GM12891 (cell line): ENCODE measurements at regions not wholly inside any gene's neighbourhood (a gene's known extent, or its start where the extent isn't known, plus 50 kb on each side); places are given as distances from the start of the nearest gene placed in this dataset.

ENCODE experiments used
- DNase-seq: peaks from one replicate; pipeline ENCODE4 v3.0.0; 2011; ENCODE audit warnings: low spot score; ENCODE audit not compliant: insufficient read length
- FAIRE-seq: peaks from 2 replicates; lab custom pipeline; 2011; peaks lifted over from hg19 to GRCh38; lab: Jason Lieb, UNC
- PAX5 ChIP-seq: IDR thresholded peaks from 2 replicates; pipeline ENCODE4 v1.6.1; 2011; ENCODE audit warnings: low read length, moderate library complexity, mild to moderate bottlenecking; ENCODE audit not compliant: insufficient read depth, severe bottlenecking
- POLR2A ChIP-seq: IDR thresholded peaks from 2 replicates; pipeline ENCODE4 v1.6.1; 2011; ENCODE audit warnings: low read depth, low read length, control low read depth
- POLR2AphosphoS5 ChIP-seq: IDR thresholded peaks from 2 replicates; pipeline ENCODE4 v1.6.1; 2011; ENCODE audit warnings: low read depth, low read length, control low read depth
- POU2F2 ChIP-seq: IDR thresholded peaks from 2 replicates; pipeline ENCODE4 v1.6.1; 2011; ENCODE audit warnings: low read depth, mild to moderate bottlenecking, control low read depth, low read length, moderate library complexity
- SPI1 ChIP-seq: IDR thresholded peaks from 2 replicates; pipeline ENCODE4 v1.6.1; 2011; ENCODE audit warnings: low read depth, low read length, control low read depth
- TAF1 ChIP-seq: IDR thresholded peaks from 2 replicates; pipeline ENCODE4 v1.6.1; 2011; ENCODE audit warnings: low read depth, low read length, control low read depth

DNA sequence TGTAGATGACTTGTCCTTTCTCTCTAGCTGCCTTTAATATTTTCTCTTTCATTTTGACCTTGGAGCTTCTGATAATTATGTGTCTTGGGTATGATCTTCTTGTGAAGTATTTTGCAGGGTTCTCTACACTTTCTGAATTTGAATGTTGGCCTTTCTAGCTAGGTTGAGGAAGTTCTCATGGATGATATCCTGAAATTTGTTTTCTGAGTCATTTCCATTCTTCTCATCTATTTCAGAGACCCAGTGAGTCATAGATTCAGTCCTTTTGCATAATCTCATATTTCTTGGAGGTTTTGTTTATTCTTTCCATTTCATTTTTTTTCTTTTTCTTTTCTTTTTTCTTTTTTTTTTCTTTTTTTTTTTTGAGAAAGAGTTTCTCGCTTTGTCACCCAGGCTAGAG is 585.7 kb upstream of the PABPC4L start:
- DNase-seq (no peak), FAIRE-seq (no peak)
- no peak for TF ChIP-seq SPI1
- no peak for TF ChIP-seq PAX5
- no peak for TF ChIP-seq POLR2A
- no peak for TF ChIP-seq POU2F2
- no peak for TF ChIP-seq TAF1
- TF ChIP-seq POLR2AphosphoS5 = no peak

DNA sequence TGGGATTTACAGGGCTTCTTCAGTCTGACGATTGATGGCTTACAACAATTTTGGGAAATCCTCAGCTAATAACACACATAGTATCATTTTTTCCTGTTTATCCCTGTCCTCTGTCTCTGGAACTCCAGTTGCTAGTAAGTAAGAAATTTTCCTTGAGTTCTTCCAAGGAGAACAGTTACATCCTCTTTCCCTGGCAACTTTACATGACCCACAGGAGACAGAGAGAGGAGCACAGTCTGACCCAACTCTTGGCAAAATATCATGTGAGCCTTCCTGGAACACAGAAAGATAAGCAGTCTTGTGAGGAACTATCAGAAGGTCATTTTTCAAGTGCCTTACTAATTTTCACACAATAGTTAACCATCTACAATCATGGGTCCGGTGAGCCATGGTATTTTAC is 578.7 kb upstream of the PABPC4L start:
- FAIRE-seq (no peak), DNase-seq (no peak)
- no peak for TF ChIP-seq POU2F2

DNA sequence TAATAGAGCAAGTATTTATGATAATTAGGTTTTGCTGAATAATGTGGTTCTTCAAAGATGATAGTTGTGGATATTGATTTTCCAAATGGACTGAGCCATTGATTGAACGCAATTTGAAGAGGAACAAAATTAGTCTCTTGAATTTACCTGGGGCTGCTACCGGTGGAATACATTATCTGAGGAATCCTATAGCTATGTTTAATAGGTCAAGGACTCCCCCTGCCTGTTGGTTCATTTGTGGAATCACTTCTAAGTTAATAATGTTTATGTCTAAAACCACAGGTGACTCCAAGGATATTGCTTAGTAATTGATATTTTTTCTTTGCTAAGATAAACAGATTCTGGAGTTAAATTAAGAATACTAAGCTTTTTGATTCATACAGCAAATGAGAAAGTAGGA is 576.0 kb upstream of the PABPC4L start:
- DNase-seq = no peak
- FAIRE-seq = no peak
- TF ChIP-seq TAF1 = no peak
- no peak for TF ChIP-seq SPI1
- TF ChIP-seq POU2F2 = no peak
- TF ChIP-seq PAX5 = no peak

DNA sequence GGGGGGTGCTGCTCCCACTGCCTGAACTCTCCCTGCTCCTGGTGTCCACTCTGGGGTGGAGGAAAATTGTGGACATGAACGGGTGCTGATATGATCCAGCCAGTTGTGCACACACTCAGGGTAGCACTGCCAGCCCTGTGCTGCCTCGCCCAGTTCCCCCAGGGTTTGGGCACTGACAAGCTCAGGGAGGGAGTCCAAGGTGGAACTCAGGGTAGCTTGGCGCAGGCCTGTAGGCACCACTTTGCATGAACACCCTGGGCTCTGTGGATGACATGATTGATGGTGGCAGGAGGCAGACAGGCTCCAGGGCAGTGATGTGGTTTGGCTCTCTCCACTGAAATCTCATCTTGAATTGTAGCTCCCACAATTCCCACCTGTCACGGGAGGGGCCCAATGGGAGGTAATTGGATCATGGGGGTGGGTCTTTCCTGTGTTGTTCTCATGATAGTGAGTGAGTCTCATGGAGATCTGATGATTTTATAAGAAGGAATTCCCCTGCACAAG is 572.0 kb upstream of the PABPC4L start:
- TF ChIP-seq POLR2A (no peak), PAX5 (no peak), SPI1 (no peak), POU2F2 (no peak), TAF1 (no peak), POLR2AphosphoS5 (no peak)
- DNase-seq (no peak), FAIRE-seq (no peak)

DNA sequence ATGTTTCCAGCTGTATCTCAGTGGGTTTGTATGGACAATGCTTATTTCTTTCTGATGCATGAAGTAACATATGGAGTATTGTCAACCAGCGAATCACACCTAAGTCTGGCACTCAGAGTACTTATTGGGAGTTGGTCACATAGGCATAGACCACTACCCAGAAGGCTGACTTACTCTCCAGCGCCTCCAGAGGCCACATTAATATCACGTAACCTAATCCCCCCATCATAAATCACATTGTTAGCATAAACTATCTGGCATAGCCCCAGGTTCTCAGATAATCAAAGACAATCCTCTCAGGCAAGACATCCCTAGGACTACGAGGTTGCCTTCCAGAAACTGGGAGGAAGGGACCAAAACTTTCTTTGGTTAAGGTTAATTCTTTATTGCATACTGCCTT is 560.5 kb upstream of the PABPC4L start:
- FAIRE-seq (no peak), DNase-seq (no peak)
- TF ChIP-seq PAX5 = no peak

DNA sequence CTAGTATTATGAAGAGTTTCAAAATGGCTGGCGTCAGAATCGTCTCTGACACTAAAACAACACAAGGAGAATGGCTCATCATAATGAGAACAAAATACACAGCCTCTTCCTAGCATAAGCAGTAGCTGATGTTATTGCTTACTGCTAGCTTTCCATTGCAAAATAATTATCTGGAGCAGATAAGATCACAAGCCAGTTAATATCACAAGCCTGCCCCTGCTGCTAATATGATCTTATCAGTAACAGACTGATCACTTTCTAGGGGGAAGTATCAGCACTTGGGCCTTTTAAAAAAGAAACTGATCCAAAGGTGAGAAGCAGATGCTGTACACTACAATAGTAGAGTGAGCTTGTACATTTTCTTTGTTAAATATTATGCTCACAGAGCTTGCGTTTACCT is 554.8 kb upstream of the PABPC4L start:
- FAIRE-seq = no peak
- DNase-seq = no peak
- TF ChIP-seq POLR2AphosphoS5 = no peak
- TF ChIP-seq POU2F2 = no peak
- no peak for TF ChIP-seq TAF1
- no peak for TF ChIP-seq SPI1
- no peak for TF ChIP-seq POLR2A
- TF ChIP-seq PAX5 = no peak

DNA sequence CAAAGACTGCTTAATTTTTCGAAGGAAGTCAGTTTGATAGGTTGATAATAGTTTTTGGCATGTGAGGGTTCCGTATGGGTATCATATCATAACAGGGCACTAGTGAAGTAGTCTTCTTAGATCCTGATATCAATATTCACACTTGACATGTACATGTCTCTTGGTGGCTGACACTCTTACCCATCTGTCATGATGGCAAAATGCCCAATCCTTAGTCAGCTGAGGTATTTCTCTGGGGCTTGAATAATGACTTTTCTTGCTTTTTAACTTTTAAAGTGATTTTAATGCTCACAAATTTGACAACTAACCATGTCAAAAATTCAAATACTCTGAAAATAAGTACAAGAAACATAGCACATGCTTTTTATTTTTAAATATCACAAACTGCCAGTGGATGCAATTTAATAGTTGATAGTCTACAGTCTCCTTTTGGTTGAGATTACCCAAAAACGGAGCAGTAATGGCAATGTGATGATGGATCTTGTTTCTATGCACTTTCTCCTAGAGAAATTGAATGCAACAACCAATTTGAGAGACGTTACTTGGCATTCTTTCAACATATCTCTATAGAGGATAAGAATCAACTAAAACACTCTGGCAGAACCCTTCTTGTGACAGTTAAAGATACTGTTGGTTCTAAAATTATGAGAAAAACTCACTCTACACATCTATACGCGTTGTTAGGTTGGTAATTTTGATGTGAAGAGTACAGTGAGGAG is 552.9 kb upstream of the PABPC4L start:
- FAIRE-seq (no peak), DNase-seq (no peak)
- TF ChIP-seq POLR2A (no peak), POLR2AphosphoS5 (no peak), SPI1 (no peak), TAF1 (no peak), POU2F2 (no peak), PAX5 (no peak)

DNA sequence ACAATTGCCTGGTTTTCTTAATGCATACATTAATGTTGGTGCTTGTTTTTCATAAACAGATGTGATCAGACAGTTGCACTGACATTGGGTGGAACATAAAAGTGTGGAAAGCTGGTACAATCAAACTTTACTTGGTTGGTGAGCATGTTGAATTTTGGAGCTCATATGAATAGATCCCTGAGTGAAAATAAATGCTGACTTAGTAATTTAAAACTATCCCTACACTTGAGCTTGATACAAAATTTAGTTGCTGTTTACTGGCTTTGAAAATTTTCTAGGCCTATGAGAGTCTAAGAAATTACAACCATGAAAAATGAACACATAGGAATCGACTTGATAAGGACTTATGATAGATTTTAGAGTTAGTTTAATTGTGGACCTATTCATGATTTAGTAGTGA is 551.8 kb upstream of the PABPC4L start:
- no peak for TF ChIP-seq POU2F2
- TF ChIP-seq PAX5 = no peak
- no peak for TF ChIP-seq TAF1
- TF ChIP-seq POLR2AphosphoS5 = no peak
- no peak for TF ChIP-seq POLR2A
- no peak for TF ChIP-seq SPI1
- FAIRE-seq (no peak), DNase-seq (no peak)

DNA sequence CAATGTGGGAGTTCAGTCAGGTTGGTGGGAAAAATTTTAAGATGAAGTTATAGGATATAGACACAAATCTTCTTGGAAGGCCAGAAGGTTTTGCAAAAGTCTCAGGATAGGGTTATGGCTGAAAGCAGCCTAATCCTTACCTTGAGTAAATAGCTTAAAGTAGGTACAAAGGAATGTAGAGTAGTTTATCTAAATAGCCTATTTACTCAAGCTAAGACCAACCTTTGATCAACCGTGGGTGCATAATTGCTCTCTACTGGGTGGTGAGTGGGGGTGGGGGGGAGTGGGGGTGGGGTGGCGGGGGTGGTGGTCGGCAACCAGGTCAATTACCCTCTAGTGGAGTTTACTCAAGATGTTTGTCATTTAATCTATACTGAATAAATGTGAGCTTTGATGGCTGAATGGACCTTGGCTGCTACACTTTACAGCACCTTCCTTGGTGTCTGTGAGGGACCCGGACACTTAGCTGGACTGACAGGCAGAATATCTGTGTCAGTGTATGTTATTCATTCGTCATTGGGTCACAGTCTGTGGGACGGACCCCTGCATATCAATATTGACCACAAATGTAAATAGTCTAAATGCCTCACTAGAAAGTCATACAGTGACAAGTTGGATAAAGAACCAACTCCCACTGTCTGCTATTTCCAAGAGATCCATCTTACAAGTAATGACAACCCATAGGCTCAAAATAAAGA is 545.7 kb upstream of the PABPC4L start:
- DNase-seq (no peak), FAIRE-seq (no peak)

DNA sequence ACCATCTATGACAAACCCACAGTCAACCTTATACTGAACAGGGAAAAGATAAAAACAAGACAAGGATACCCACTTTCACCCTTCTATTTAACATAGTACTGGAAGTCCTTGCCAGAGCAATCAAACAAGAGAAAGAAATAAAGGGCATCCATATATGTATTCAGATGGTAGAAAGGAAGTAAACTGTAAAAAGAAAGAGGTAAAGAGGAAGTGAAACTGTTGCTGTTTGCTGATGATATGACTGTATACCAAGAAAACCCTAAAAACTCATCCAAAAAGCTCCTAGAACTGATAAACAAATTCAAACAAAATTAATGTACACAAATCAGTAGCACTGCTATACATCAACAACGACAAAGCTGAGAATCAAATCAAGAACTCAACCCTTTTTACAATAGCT is 538.7 kb upstream of the PABPC4L start:
- TF ChIP-seq POU2F2 (no peak), SPI1 (peak; percentile 80), TAF1 (no peak), POLR2AphosphoS5 (no peak)
- DNase-seq (no peak), FAIRE-seq (no peak)

More for the DNA sequence above, 545.7 kb upstream of the PABPC4L start:
- TF ChIP-seq POLR2A (no peak), TAF1 (no peak), POU2F2 (no peak), SPI1 (no peak), PAX5 (no peak)
